ENCODE measurements at regions not wholly inside any gene's neighbourhood (a gene's known extent, or its start where the extent isn't known, plus 50 kb on each side); places are given as distances from the start of the nearest gene placed in this dataset.

- Histone ChIP-seq H3K9ac (ENCODE audit: extremely low read depth, insufficient read length, low read length) (no peak overlapping the region), H3K4me1 (ENCODE audit: insufficient read depth, low read length) (peaks cover 4% of the 10 kb centered on the region; the same call in 1 of the 2 replicates), H3K23ac (ENCODE audit: insufficient read length, low read depth, low read length) (no peak overlapping the region), H2AK5ac (ENCODE audit: insufficient read length, low read length) (no peak overlapping the region), H2BK20ac (ENCODE audit: low read depth, low read length, poor library complexity, severe bottlenecking) (no peak overlapping the region), H3K79me1 (ENCODE audit: insufficient read depth, low read depth, low read length, poor library complexity, severe bottlenecking) (no peaks in the 10 kb centered on the region), H2BK120ac (ENCODE audit: low read depth, low read length, poor library complexity, severe bottlenecking) (peak overlapping the region; percentile 50), H3K79me2 (ENCODE audit: insufficient read depth, low read length) (no peaks in the 10 kb centered on the region), H3K56ac (ENCODE audit: insufficient read length, low read depth, low read length) (no peak overlapping the region), H3K18ac (ENCODE audit: insufficient read length, low read depth, low read length) (peak overlapping the region; percentile 9), H4K91ac (ENCODE audit: insufficient read length, low read depth, low read length) (no peak overlapping the region), H2BK15ac (ENCODE audit: low read depth, low read length) (no peak overlapping the region), H3T11ph (ENCODE audit: low read length) (no peak overlapping the region), H4K8ac (replicated peaks; ENCODE audit: insufficient read length, low read depth, low read length) (no peak overlapping the region), H3K4me2 (ENCODE audit: insufficient read depth, insufficient read length, low read length) (no peak overlapping the region), H4K20me1 (ENCODE audit: control insufficient read depth, insufficient read depth, insufficient read length) (no peaks in the 10 kb centered on the region), H2BK12ac (ENCODE audit: insufficient read length, low read depth, low read length) (no peak overlapping the region), H4K5ac (ENCODE audit: insufficient read length, low read depth, low read length) (no peak overlapping the region), H3K14ac (ENCODE audit: insufficient read depth, low read length) (no peak overlapping the region; the same call in 1 of the 2 replicates), H3K27me3 (ENCODE audit: insufficient read depth, low read length) (no peaks in the 10 kb centered on the region), H3K27ac (ENCODE audit: insufficient read length, low read depth, low read length) (no peak overlapping the region), H3K23me2 (ENCODE audit: insufficient read length, low read depth, low read length, poor library complexity, severe bottlenecking) (no peaks in the 10 kb centered on the region), H2AFZ (ENCODE audit: low read length) (no peak overlapping the region), H3K9me3 (ENCODE audit: control insufficient read depth, low read depth, low read length) (no peaks in the 10 kb centered on the region), H3K4ac (ENCODE audit: low read depth, low read length) (no peak overlapping the region), H2BK5ac (ENCODE audit: insufficient read length, low read length) (no peak overlapping the region)
- H3K9me3 Mint-ChIP-seq, result no peaks in the 10 kb centered on the region
- peak overlapping the region in 2 of 3 experiments; percentile 59 to 68; a peak in 2 of 7 replicates for H3K27ac Mint-ChIP-seq
- peaks cover 4% of the 10 kb centered on the region for H3K27me3 Mint-ChIP-seq (ENCODE audit: low read depth)
- peak; percentile 84 for DNase-seq
- no CpG with 5 or more reads among the region's 8 CpGs for WGBS (ENCODE audit: extremely low coverage, insufficient read length, low lambda C conversion rate)
- no peaks in the 10 kb centered on the region; a peak in 2 of 7 replicates for H3K36me3 Mint-ChIP-seq (ENCODE audit: insufficient read depth in 1 of 3, low read depth in 3 of 3)
- H3K4me1 Mint-ChIP-seq, result peaks cover 24 to 27% of the 10 kb centered on the region in 2 experiments
- H3K4me3 Mint-ChIP-seq, result no peak overlapping the region
- no peak; the same call in 2 of the 3 replicates for TF ChIP-seq CTCF (conservative IDR thresholded peaks at IDR 0.05)
These were observed 119.8 kb upstream of the CPM start for GRCh38 chr12:69052613-69053408.
